HG03175 (cell line): ENCODE measurements at regions not wholly inside any gene's neighbourhood (a gene's known extent, or its start where the extent isn't known, plus 50 kb on each side); places are given as distances from the start of the nearest gene placed in this dataset.

Source experiments
- ATAC-seq: cut with Tn5 transposase; IDR thresholded peaks from one replicate; pipeline ENCODE4 v1.9.1; 2021; ENCODE audit warnings: mild to moderate bottlenecking, moderate library complexity; ENCODE audit not compliant: unreplicated experiment

GRCh38 chr11:88448131-88448670, 110.7 kb upstream of the CTSC start:
- no peak for ATAC-seq

- no peak for ATAC-seq
These were observed 109.7 kb upstream of the CTSC start for GRCh38 chr11:88447281-88447680.

- no peak for ATAC-seq
These were observed 101.8 kb upstream of the CTSC start for GRCh38 chr11:88439356-88439755.

- ATAC-seq, result no peak
These were observed 101.2 kb upstream of the CTSC start for GRCh38 chr11:88438721-88439120.

GRCh38 chr11:88435415-88435814, 97.9 kb upstream of the CTSC start:
- peak; percentile 99 for ATAC-seq

- ATAC-seq, result no peak
These were observed 96.9 kb upstream of the CTSC start for GRCh38 chr11:88434333-88434976.

- no peak for ATAC-seq
These were observed 96.1 kb upstream of the CTSC start for GRCh38 chr11:88433536-88434230.

- no peak for ATAC-seq
These were observed 94.3 kb upstream of the CTSC start for GRCh38 chr11:88431675-88432341.

GRCh38 chr11:88428959-88429358, 91.4 kb upstream of the CTSC start:
- no peak for ATAC-seq

GRCh38 chr11:88427719-88428118, 90.2 kb upstream of the CTSC start:
- no peak for ATAC-seq

GRCh38 chr11:88424881-88425280, 87.3 kb upstream of the CTSC start:
- ATAC-seq, result no peak

- ATAC-seq, result peak; percentile 68
These were observed 84.0 kb upstream of the CTSC start for GRCh38 chr11:88421530-88421929.

GRCh38 chr11:88420165-88420791, 82.7 kb upstream of the CTSC start:
- ATAC-seq, result no peak

GRCh38 chr11:88418508-88418907, 81.0 kb upstream of the CTSC start:
- no peak for ATAC-seq

- ATAC-seq, result no peak
These were observed 78.0 kb upstream of the CTSC start for GRCh38 chr11:88415495-88415894.

- no peak for ATAC-seq
These were observed 77.5 kb upstream of the CTSC start for GRCh38 chr11:88414981-88415413.

- ATAC-seq, result no peak
These were observed 76.9 kb upstream of the CTSC start for GRCh38 chr11:88414385-88414861.

- ATAC-seq, result no peak
These were observed 73.7 kb upstream of the CTSC start for GRCh38 chr11:88411265-88411664.

- no peak for ATAC-seq
These were observed 73.1 kb upstream of the CTSC start for GRCh38 chr11:88410656-88411055.

GRCh38 chr11:88410056-88410455, 72.5 kb upstream of the CTSC start:
- ATAC-seq, result no peak

GRCh38 chr11:88406876-88407275, 69.3 kb upstream of the CTSC start:
- no peak for ATAC-seq
